ENCODE measurements at regions not wholly inside any gene's neighbourhood (a gene's known extent, or its start where the extent isn't known, plus 50 kb on each side); places are given as distances from the start of the nearest gene placed in this dataset.

- TF ChIP-seq, protein P1, sequence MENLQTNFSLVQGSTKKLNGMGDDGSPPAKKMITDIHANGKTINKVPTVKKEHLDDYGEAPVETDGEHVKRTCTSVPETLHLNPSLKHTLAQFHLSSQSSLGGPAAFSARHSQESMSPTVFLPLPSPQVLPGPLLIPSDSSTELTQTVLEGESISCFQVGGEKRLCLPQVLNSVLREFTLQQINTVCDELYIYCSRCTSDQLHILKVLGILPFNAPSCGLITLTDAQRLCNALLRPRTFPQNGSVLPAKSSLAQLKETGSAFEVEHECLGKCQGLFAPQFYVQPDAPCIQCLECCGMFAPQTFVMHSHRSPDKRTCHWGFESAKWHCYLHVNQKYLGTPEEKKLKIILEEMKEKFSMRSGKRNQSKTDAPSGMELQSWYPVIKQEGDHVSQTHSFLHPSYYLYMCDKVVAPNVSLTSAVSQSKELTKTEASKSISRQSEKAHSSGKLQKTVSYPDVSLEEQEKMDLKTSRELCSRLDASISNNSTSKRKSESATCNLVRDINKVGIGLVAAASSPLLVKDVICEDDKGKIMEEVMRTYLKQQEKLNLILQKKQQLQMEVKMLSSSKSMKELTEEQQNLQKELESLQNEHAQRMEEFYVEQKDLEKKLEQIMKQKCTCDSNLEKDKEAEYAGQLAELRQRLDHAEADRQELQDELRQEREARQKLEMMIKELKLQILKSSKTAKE (IDR thresholded peaks at IDR 0.05; ENCODE audit: low read depth, poor library complexity, severe bottlenecking): no peak
These were observed 308.0 kb downstream of the NXPE2 start (continued) for GRCh38 chr11:114986365-114986764.

GRCh38 chr11:114987186-114987760 is 308.9 kb downstream of the NXPE2 start:
- in situ Hi-C loops (cut with MboI) (no loop called here), intact Hi-C loops (cut with micrococcal nuclease; ENCODE audit: unreplicated experiment) (no loop called here)
- H3K36me3 ChIP-seq (ENCODE audit: control insufficient read depth in 2 of 2, insufficient read depth in 2 of 2, low read length in 1 of 2): no peaks in the 10 kb centered on the region
- ChIA-PET POLR2A (no interaction called here), CTCF (no interaction called here), RAD21 (ENCODE audit: unreplicated experiment) (no interaction called here), SMC1A (ENCODE audit: uncharacterized antibody, unreplicated experiment) (no interaction called here)
- no peak overlapping the region for H2AFZ ChIP-seq (ENCODE audit: control insufficient read depth, low read depth, low read length)
- 5% methylated on average over 10 of the region's 10 CpGs for WGBS (ENCODE audit: insufficient coverage, insufficient replicate concordance, low lambda C conversion rate, missing lambda C conversion rate)
- H3K9me3 ChIP-seq (replicated peaks; ENCODE audit: control insufficient read depth, insufficient read depth, low read length): no peaks in the 10 kb centered on the region
- H3K9ac ChIP-seq (ENCODE audit: control insufficient read depth, insufficient read depth, low read length): no peak overlapping the region
- H3K27me3 ChIP-seq (replicated peaks in 1 of 2; ENCODE audit: control insufficient read depth in 2 of 2, insufficient read depth in 2 of 2, low read length in 1 of 2): peaks cover 0 to 3% of the 10 kb centered on the region in 2 experiments; a peak in 1 of 4 replicates
- TF ChIP-seq MYB (IDR thresholded peaks at IDR 0.05; ENCODE audit: borderline replicate concordance, low read depth, low read length) (no peak), NFYA (IDR thresholded peaks at IDR 0.05; ENCODE audit: borderline replicate concordance, low read depth, low read length) (no peak)
- ATAC-seq (no peak), DNase-seq (ENCODE audit: low read depth, low spot score) (no peak), FAIRE-seq (no peak)
- no peaks in the 10 kb centered on the region for H3K79me2 ChIP-seq (ENCODE audit: control insufficient read depth, insufficient read depth, low read length)
- no peaks in the 10 kb centered on the region for H3K4me1 ChIP-seq (ENCODE audit: control insufficient read depth, insufficient read depth, low read length)
- BruUV-seq (replicated peaks): no TSS peak
- no peaks in the 10 kb centered on the region for H4K20me1 ChIP-seq (ENCODE audit: control insufficient read depth, insufficient read depth)
- H3K27ac ChIP-seq (ENCODE audit: control insufficient read depth, insufficient read depth): no peak overlapping the region
- H3K4me3 ChIP-seq: no peak overlapping the region
- no peak overlapping the region for H3K4me2 ChIP-seq (ENCODE audit: control insufficient read depth, insufficient read depth)

GRCh38 chr11:114988644-114989043 is 310.3 kb downstream of the NXPE2 start:
- Histone ChIP-seq H3K4me2 (ENCODE audit: control insufficient read depth, insufficient read depth) (no peak overlapping the region), H3K36me3 (ENCODE audit: control insufficient read depth in 2 of 2, insufficient read depth in 2 of 2, low read length in 1 of 2) (no peaks in the 10 kb centered on the region), H3K27me3 (replicated peaks in 1 of 2; ENCODE audit: control insufficient read depth in 2 of 2, insufficient read depth in 2 of 2, low read length in 1 of 2) (peaks cover 0 to 3% of the 10 kb centered on the region in 2 experiments; a peak in 1 of 4 replicates), H3K4me3 (no peak overlapping the region), H3K27ac (ENCODE audit: control insufficient read depth, insufficient read depth) (no peak overlapping the region), H3K4me1 (ENCODE audit: control insufficient read depth, insufficient read depth, low read length) (no peaks in the 10 kb centered on the region), H3K9ac (ENCODE audit: control insufficient read depth, insufficient read depth, low read length) (no peak overlapping the region), H3K9me3 (replicated peaks; ENCODE audit: control insufficient read depth, insufficient read depth, low read length) (no peaks in the 10 kb centered on the region), H2AFZ (ENCODE audit: control insufficient read depth, low read depth, low read length) (no peak overlapping the region), H4K20me1 (ENCODE audit: control insufficient read depth, insufficient read depth) (no peaks in the 10 kb centered on the region), H3K79me2 (ENCODE audit: control insufficient read depth, insufficient read depth, low read length) (no peaks in the 10 kb centered on the region)
- ChIA-PET CTCF (no interaction called here), POLR2A (no interaction called here), RAD21 (ENCODE audit: unreplicated experiment) (no interaction called here), SMC1A (ENCODE audit: uncharacterized antibody, unreplicated experiment) (no interaction called here)
- DNase-seq (ENCODE audit: low read depth, low spot score) (no peak), ATAC-seq (no peak), FAIRE-seq (no peak)
- WGBS (ENCODE audit: insufficient coverage, insufficient replicate concordance, low lambda C conversion rate, missing lambda C conversion rate): 67% methylated on average over 14 of the region's 14 CpGs
- in situ Hi-C loops (cut with MboI): no loop called here
- intact Hi-C loops (cut with micrococcal nuclease; ENCODE audit: unreplicated experiment): no loop called here
- BruUV-seq (replicated peaks): no TSS peak
- TF ChIP-seq ZNF24 (IDR thresholded peaks at IDR 0.05) (no peak), TAF1 (IDR thresholded peaks at IDR 0.05; ENCODE audit: borderline replicate concordance, low read depth, low read length) (no peak), SIX5 (IDR thresholded peaks at IDR 0.05; ENCODE audit: low read depth, low read length, severe bottlenecking) (no peak), CBFB (IDR thresholded peaks at IDR 0.05; ENCODE audit: low read depth) (no peak)
- TF ChIP-seq, protein P2, sequence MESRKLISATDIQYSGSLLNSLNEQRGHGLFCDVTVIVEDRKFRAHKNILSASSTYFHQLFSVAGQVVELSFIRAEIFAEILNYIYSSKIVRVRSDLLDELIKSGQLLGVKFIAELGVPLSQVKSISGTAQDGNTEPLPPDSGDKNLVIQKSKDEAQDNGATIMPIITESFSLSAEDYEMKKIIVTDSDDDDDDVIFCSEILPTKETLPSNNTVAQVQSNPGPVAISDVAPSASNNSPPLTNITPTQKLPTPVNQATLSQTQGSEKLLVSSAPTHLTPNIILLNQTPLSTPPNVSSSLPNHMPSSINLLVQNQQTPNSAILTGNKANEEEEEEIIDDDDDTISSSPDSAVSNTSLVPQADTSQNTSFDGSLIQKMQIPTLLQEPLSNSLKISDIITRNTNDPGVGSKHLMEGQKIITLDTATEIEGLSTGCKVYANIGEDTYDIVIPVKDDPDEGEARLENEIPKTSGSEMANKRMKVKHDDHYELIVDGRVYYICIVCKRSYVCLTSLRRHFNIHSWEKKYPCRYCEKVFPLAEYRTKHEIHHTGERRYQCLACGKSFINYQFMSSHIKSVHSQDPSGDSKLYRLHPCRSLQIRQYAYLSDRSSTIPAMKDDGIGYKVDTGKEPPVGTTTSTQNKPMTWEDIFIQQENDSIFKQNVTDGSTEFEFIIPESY (IDR thresholded peaks at IDR 0.05): no peak

Data from GM12878 (cell line).